Parathyroid adenoma (tissue), 2 donors: ENCODE measurements at regions not wholly inside any gene's neighbourhood (a gene's known extent, or its start where the extent isn't known, plus 50 kb on each side); places are given as distances from the start of the nearest gene placed in this dataset.

Experiments
- H2AFZ ChIP-seq: fragments of 300-600 bp; sonication (generic); one replicate; pipeline ENCODE4 v1.7.0; 2017; ENCODE audit warnings: antibody characterized with exemption, mild to moderate bottlenecking
- H3K27ac ChIP-seq: fragments of 300-600 bp; sonication (generic); one replicate; pipeline ENCODE4 v1.7.0; 2017
- H3K27me3 ChIP-seq: fragments of 300-600 bp; sonication (generic); one replicate; pipeline ENCODE4 v1.7.0; 2017; ENCODE audit warnings: low read length; ENCODE audit not compliant: control insufficient read depth, insufficient read depth
- H3K36me3 ChIP-seq: fragments of 300-600 bp; sonication (generic); one replicate; pipeline ENCODE4 v1.7.0; 2017; ENCODE audit warnings: low read length; ENCODE audit not compliant: control insufficient read depth, insufficient read depth
- H3K4me1 ChIP-seq: fragments of 300-600 bp; sonication (generic); one replicate; pipeline ENCODE4 v1.7.0; 2017; ENCODE audit warnings: control low read depth
- H3K4me2 ChIP-seq: fragments of 300-600 bp; sonication (generic); one replicate; pipeline ENCODE4 v1.7.0; 2017; ENCODE audit warnings: low read length
- H3K4me3 ChIP-seq: fragments of 300-600 bp; sonication (generic); one replicate; pipeline ENCODE4 v1.7.0; 2017; ENCODE audit warnings: low read depth, low read length
- H3K79me2 ChIP-seq: fragments of 300-600 bp; sonication (generic); one replicate; pipeline ENCODE4 v1.7.0; 2017; ENCODE audit warnings: control low read depth
- H3K9ac ChIP-seq: fragments of 300-600 bp; sonication (generic); one replicate; pipeline ENCODE4 v1.7.0; 2017; ENCODE audit warnings: mild to moderate bottlenecking
- H3K9me3 ChIP-seq: fragments of 300-600 bp; sonication (generic); one replicate; pipeline ENCODE4 v1.7.0; 2017; ENCODE audit warnings: low read length; ENCODE audit not compliant: control insufficient read depth
- CTCF ChIP-seq: fragments of 300-600 bp; sonication (generic); IDR thresholded peaks from one replicate; pipeline ENCODE4 v1.7.0; 2017; ENCODE audit warnings: antibody characterized with exemption, mild to moderate bottlenecking
- donor health status: primary hyperparathyroidism.

GRCh38 chr5:67333171-67333570, 136.6 kb upstream of the CD180 start:
- Histone ChIP-seq H3K4me2 (no peak overlapping the region), H3K4me1 (peaks cover 5% of the 10 kb centered on the region), H3K36me3 (no peaks in the 10 kb centered on the region), H3K9me3 (no peaks in the 10 kb centered on the region), H3K9ac (no peak overlapping the region), H3K27me3 (no peaks in the 10 kb centered on the region), H3K79me2 (no peaks in the 10 kb centered on the region), H3K27ac (no peak overlapping the region), H3K4me3 (no peak overlapping the region), H2AFZ (no peak overlapping the region)
- TF ChIP-seq CTCF: no peak

- Histone ChIP-seq H3K9ac (no peak overlapping the region), H3K4me2 (no peak overlapping the region), H3K9me3 (no peaks in the 10 kb centered on the region), H3K27ac (no peak overlapping the region), H3K4me1 (peaks cover 5% of the 10 kb centered on the region), H2AFZ (no peak overlapping the region), H3K79me2 (no peaks in the 10 kb centered on the region), H3K4me3 (no peak overlapping the region), H3K36me3 (no peaks in the 10 kb centered on the region), H3K27me3 (no peaks in the 10 kb centered on the region)
- TF ChIP-seq CTCF: no peak
Measured at GRCh38 chr5:67331296-67331925, 134.8 kb upstream of the CD180 start.

- H3K27ac ChIP-seq: no peak overlapping the region
Measured at GRCh38 chr5:67319935-67320725, 123.5 kb upstream of the CD180 start.

GRCh38 chr5:67318746-67319145, 122.1 kb upstream of the CD180 start:
- Histone ChIP-seq H3K4me3 (no peak overlapping the region), H3K4me1 (peaks cover 7% of the 10 kb centered on the region), H2AFZ (no peak overlapping the region), H3K36me3 (no peaks in the 10 kb centered on the region), H3K27me3 (no peaks in the 10 kb centered on the region), H3K9ac (no peak overlapping the region), H3K4me2 (no peak overlapping the region), H3K79me2 (no peaks in the 10 kb centered on the region), H3K27ac (no peak overlapping the region), H3K9me3 (no peaks in the 10 kb centered on the region)
- TF ChIP-seq CTCF: no peak

More at GRCh38 chr5:67319935-67320725, 123.5 kb upstream of the CD180 start:
- TF ChIP-seq CTCF: no peak
- no peak overlapping the region for H2AFZ ChIP-seq
- H3K4me3 ChIP-seq: no peak overlapping the region
- no peaks in the 10 kb centered on the region for H3K36me3 ChIP-seq
- no peaks in the 10 kb centered on the region for H3K9me3 ChIP-seq
- H3K27me3 ChIP-seq: no peaks in the 10 kb centered on the region
- H3K4me2 ChIP-seq: no peak overlapping the region
- no peaks in the 10 kb centered on the region for H3K79me2 ChIP-seq
- peaks cover 7% of the 10 kb centered on the region for H3K4me1 ChIP-seq
- H3K9ac ChIP-seq: no peak overlapping the region
